Femur (tissue), 1 donor: ENCODE measurements at regions not wholly inside any gene's neighbourhood (a gene's known extent, or its start where the extent isn't known, plus 50 kb on each side); places are given as distances from the start of the nearest gene placed in this dataset.
"Not testable (repeated sequence)": the region's sequence is repeated elsewhere in the genome, so short reads cannot be mapped to it uniquely, and the experiment has no call there.

Experiments
- DNase-seq: peaks from one replicate; pipeline ENCODE4 v3.0.0-alpha.2; 2017

GRCh38 chr5:110872963-110873362 is 134.2 kb downstream of the SLC25A46 start:
- DNase-seq: no peak

DNA sequence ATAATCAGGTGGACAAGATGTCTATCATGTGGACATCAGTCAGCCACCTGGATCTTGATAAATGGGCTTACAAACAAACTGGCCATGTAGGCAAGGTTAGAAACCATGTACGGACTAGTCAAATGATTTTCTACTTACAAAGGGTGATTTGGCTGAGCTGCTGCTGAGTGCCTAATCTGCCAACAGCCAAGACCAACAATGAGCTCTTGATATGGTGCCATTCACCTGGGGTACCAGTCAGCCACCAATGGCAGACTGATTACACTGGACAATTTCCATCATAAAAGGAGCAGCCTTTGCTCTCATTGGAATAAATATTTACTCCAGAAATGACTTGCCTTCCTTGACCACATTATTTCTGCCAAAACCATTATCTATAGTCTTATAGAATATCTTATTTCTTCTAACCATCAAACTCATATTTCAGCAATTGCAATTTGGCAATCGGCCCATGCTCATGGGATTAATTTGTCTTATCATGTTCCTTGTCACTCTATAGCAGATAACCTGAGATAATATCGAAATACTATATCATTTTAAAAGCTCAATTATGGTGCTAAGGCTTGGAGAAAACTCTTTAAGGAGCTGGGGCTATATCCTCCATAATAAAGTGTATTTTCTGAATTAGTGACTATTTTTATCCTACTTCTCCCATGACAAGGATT is 135.1 kb downstream of the SLC25A46 start:
- no peak for DNase-seq

- not testable (repeated sequence) for DNase-seq
Measured at GRCh38 chr5:110875115-110875514, 136.3 kb downstream of the SLC25A46 start.

DNA sequence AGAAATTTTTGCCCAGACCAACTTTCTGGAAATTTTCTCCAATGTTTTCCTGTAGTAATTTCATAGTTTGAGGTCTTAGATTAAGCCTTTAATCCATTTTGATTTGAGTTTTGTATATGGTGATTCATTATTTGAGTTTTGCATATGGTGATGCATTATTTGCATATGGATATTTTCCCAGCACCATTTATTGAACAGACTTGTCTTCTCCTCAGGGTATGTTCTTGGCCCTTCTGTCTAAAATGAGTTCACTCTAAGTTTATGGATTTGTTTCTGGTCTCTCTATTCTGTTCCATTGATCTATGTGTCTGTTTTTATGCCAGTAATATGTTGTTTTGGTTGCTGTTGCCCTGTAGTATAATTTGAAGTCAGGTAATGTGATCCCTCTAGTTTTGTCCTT is 139.3 kb downstream of the SLC25A46 start:
- DNase-seq: no peak

GRCh38 chr5:110879675-110880074 is 140.9 kb downstream of the SLC25A46 start:
- no peak for DNase-seq

- DNase-seq: no peak
Measured at GRCh38 chr5:110880413-110880812, 141.6 kb downstream of the SLC25A46 start.

- no peak for DNase-seq
Measured at GRCh38 chr5:110884005-110884404, 145.2 kb downstream of the SLC25A46 start.

- not testable (repeated sequence) for DNase-seq
Measured at GRCh38 chr5:110887170-110887569, 148.4 kb downstream of the SLC25A46 start.

- not testable (repeated sequence) for DNase-seq
Measured at GRCh38 chr5:110893854-110894483, 155.2 kb downstream of the SLC25A46 start.

DNA sequence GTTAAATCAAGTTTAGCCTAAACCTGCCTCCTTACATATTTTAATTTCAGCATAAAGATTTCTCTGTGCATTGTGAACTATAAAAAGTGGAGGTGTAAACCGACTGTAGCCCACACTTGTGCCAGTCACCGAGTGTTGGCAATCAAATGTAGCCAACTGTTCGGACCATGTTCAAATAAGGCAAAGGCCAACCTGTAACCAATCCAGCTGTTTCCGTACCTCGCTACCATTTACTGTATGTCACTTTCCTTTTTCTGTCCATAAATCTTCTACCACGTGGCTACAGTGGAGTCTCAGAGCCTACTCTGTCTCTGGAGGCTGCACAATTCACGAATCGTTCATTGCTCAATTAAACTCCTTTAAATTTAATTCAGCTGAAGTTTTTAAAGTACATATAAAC is 156.0 kb downstream of the SLC25A46 start:
- no peak for DNase-seq

GRCh38 chr5:110896901-110897300 is 158.1 kb downstream of the SLC25A46 start:
- DNase-seq: no peak

- DNase-seq: no peak
Measured at GRCh38 chr5:110899566-110900412, 161.0 kb downstream of the SLC25A46 start.

DNA sequence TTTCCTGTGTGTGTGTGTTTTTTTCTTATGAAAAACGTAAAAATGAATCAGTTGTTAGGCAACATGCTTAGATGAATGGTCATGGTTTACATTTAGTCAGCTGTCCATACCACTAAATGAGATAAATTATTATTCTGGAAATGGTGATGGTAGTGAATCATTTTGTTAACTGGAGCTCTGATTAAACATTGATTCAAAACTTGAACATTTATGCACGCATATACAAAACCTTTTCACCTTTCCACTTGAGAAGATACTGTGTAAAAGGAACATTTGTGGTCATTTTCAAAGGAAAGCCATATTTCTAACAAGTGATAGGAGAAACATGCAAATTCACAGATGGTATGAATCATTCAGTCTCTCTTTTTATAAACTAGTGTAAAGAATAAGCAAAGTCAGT is 162.0 kb downstream of the SLC25A46 start:
- DNase-seq: no peak

DNA sequence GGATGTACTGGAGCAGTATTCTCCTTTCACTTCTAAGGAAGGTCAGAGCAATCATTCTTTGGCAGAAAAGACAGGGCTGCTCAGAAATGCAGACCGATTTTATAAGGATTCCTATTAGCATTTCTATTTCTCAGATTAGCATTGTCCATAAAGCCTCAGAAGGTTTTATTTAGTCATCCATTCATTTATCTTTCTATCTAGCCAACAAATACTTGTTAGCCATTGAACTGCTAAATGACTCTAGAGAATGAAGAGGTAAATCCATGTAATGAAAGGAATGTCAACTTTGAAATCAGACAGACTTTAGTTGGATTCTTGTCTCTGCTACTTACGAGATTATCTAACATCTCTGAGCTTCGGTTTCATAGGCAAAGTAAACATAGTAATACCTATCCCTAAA is 165.2 kb downstream of the SLC25A46 start:
- DNase-seq: no peak

DNA sequence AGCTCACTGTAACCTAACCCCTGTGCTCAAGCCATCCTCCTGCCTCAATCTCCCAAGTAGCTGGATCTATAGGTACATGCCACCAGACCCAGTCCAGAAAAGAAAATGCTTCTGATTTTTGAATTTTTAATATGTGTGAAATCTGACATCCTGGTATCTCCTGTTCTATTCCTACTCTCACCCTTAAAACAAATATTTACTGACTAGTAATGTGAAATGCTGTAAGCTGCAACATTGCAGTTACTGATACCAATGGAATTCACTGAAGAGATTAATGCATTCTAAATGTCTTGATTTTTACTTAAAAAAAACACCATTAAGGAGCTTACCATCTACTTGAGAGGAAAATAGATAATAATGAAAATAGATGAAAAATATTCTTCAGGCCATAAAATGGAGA is 162.7 kb upstream of the TSLP start:
- no peak for DNase-seq

DNA sequence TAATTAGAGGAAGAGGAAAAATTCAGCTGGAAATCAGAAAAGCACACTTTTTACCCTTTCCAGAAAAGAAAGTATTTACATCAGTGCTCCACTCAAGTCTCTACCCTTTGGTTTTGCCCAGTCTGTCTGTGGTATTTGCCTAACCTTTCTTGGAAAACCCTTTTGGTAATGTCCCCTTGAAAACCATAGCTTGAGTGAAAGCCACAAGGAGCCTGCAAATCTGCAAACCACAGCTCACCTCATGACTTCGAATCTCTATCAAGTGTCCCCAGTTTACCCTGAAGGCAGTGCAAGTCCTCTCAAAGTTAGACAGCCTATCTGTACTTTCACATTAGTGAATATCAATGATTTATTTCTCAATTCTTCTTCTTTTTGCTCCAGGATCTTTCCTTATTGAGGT is 162.1 kb upstream of the TSLP start:
- no peak for DNase-seq

GRCh38 chr5:110909950-110910349 is 161.6 kb upstream of the TSLP start:
- DNase-seq: no peak

GRCh38 chr5:110913221-110913620 is 158.3 kb upstream of the TSLP start:
- no peak for DNase-seq

GRCh38 chr5:110916381-110917049 is 155.0 kb upstream of the TSLP start:
- DNase-seq: no peak

GRCh38 chr5:110917161-110917875 is 154.2 kb upstream of the TSLP start:
- DNase-seq: no peak

GRCh38 chr5:110918683-110919082 is 152.8 kb upstream of the TSLP start:
- DNase-seq: no peak

GRCh38 chr5:110923971-110924370 is 147.5 kb upstream of the TSLP start:
- DNase-seq: no peak

- DNase-seq: no peak
Measured at GRCh38 chr5:110925398-110925797, 146.1 kb upstream of the TSLP start.
